H1 (cell line): ENCODE measurements at regions not wholly inside any gene's neighbourhood (a gene's known extent, or its start where the extent isn't known, plus 50 kb on each side); places are given as distances from the start of the nearest gene placed in this dataset.

ENCODE experiments used
- CTCF ChIA-PET: fragments of 300-600 bp; sonication (Branson Sonifier 250); formaldehyde crosslinking; loops from one replicate; lab custom pipeline; 2021; ENCODE audit not compliant: partially characterized antibody; lab: Charles Lee
- POLR2A ChIA-PET: fragments of 300-600 bp; sonication (Branson Sonifier 250); formaldehyde crosslinking; loops from one replicate; lab custom pipeline; 2021; ENCODE audit warnings: inconsistent platforms; ENCODE audit not compliant: partially characterized antibody; lab: Charles Lee
- DNase-seq, 2 experiments: peaks; one replicate each; pipeline versions ENCODE4 v3.0.0 to v3.0.0-alpha.2; 2010 to 2022; ENCODE audit warnings: low spot score in 2 of 2, low read depth in 1 of 2, mixed read lengths in 1 of 2
- FAIRE-seq: peaks from 2 replicates; lab custom pipeline; 2011; peaks lifted over from hg19 to GRCh38; lab: Jason Lieb, UNC
- H2AFZ ChIP-seq: 2 replicates; pipeline ENCODE4 v1.8.1; 2012; ENCODE audit warnings: low read length, inconsistent platforms
- H2AK5ac ChIP-seq: 2 replicates; pipeline ENCODE4 v1.6.1; 2013; ENCODE audit warnings: low read depth, low read length
- H2BK120ac ChIP-seq: replicated peaks from 2 replicates; pipeline ENCODE3; 2013; ENCODE audit warnings: low read depth, low read length, inconsistent platforms
- H2BK12ac ChIP-seq: 2 replicates; pipeline ENCODE4 v1.6.1; 2013; ENCODE audit warnings: low read depth, low read length
- H2BK15ac ChIP-seq: 2 replicates; pipeline ENCODE4 v1.6.1; 2013; ENCODE audit warnings: low read length
- H2BK20ac ChIP-seq: 2 replicates; pipeline ENCODE4 v1.6.1; 2013; ENCODE audit warnings: low read length
- H2BK5ac ChIP-seq: 2 replicates; pipeline ENCODE4 v1.6.1; 2013; ENCODE audit warnings: low read depth, low read length
- H3K14ac ChIP-seq: 2 replicates; pipeline ENCODE4 v1.6.1; 2013; ENCODE audit warnings: inconsistent platforms; ENCODE audit not compliant: insufficient read length
- H3K18ac ChIP-seq: 2 replicates; pipeline ENCODE4 v1.6.1; 2013; ENCODE audit warnings: low read length; ENCODE audit errors: extremely low read depth
- H3K23ac ChIP-seq: 2 replicates; pipeline ENCODE4 v1.6.1; 2013; ENCODE audit warnings: inconsistent platforms; ENCODE audit not compliant: insufficient read length
- H3K23me2 ChIP-seq: 2 replicates; pipeline ENCODE4 v1.6.1; 2013; ENCODE audit warnings: low read depth, low read length
- H3K27ac ChIP-seq: 2 replicates; pipeline ENCODE4 v1.6.1; 2011; ENCODE audit warnings: low read depth, low read length, inconsistent platforms
- H3K27me3 ChIP-seq, 4 experiments: replicated peaks in 1 of 4; 1 replicate in 1 of 4; 2 replicates in 3 of 4; pipeline versions ENCODE4 v1.6.1 to v1.8.1; 2011 to 2013; ENCODE audit warnings: low read length in 3 of 4, mild to moderate bottlenecking in 3 of 4, inconsistent platforms in 2 of 4, mixed read lengths in 2 of 4, moderate library complexity in 1 of 4; ENCODE audit not compliant: control insufficient read depth in 3 of 4, insufficient read depth in 3 of 4; ENCODE audit errors: extremely low read depth in 1 of 4
- H3K36me3 ChIP-seq, 4 experiments: 2 replicates each; pipeline versions ENCODE4 v1.6.1 to v1.8.1; 2011 to 2013; ENCODE audit warnings: mild to moderate bottlenecking in 4 of 4, low read length in 3 of 4, moderate library complexity in 2 of 4, control low read depth in 1 of 4, inconsistent platforms in 1 of 4; ENCODE audit not compliant: insufficient read depth in 4 of 4, control insufficient read depth in 2 of 4
- H3K4ac ChIP-seq: replicated peaks from 2 replicates; pipeline ENCODE3; 2013; ENCODE audit warnings: low read length, low read depth, mixed read lengths, inconsistent platforms; ENCODE audit not compliant: insufficient read length
- H3K4me1 ChIP-seq, 4 experiments: replicated peaks in 1 of 4; 1 replicate in 1 of 4; 2 replicates in 3 of 4; pipeline versions ENCODE4 v1.6.1 to v1.8.1; 2011 to 2013; ENCODE audit warnings: low read length in 3 of 4, inconsistent platforms in 2 of 4, mixed read lengths in 1 of 4; ENCODE audit not compliant: insufficient read depth in 4 of 4, control insufficient read depth in 3 of 4
- H3K4me2 ChIP-seq, 2 experiments: 2 replicates each; pipeline versions ENCODE4 v1.6.1 to v1.8.1; 2011 to 2013; ENCODE audit warnings: low read depth in 2 of 2, low read length in 2 of 2, control low read depth in 1 of 2, inconsistent platforms in 1 of 2, mild to moderate bottlenecking in 1 of 2; ENCODE audit not compliant: insufficient read depth in 1 of 2
- H3K4me3 ChIP-seq, 4 experiments: fragments of 200-600, 300-600 bp in 1 of 4; sonication (generic), shearing (Covaris generic), sonication (Bioruptor Twin) in 1 of 4; 2 replicates each; pipeline versions ENCODE4 v1.5.1 to v1.8.1; 2011 to 2016; ENCODE audit warnings: low read length in 4 of 4, low read depth in 3 of 4, control low read depth in 2 of 4, inconsistent platforms in 2 of 4, mild to moderate bottlenecking in 2 of 4, mixed read lengths in 1 of 4, moderate library complexity in 1 of 4; ENCODE audit not compliant: insufficient read depth in 2 of 4; ENCODE audit errors: extremely low read depth in 1 of 4
- H3K56ac ChIP-seq: replicated peaks from 2 replicates; pipeline ENCODE3; 2013; ENCODE audit warnings: low read depth, mild to moderate bottlenecking, mixed read lengths, low read length, inconsistent platforms; ENCODE audit not compliant: insufficient read length
- H3K79me1 ChIP-seq: 2 replicates; pipeline ENCODE4 v1.6.1; 2013; ENCODE audit warnings: low read depth, low read length, control low read depth
- H3K79me2 ChIP-seq, 2 experiments: 2 replicates each; pipeline versions ENCODE4 v1.6.1 to v1.8.1; 2012 to 2013; ENCODE audit warnings: low read length in 2 of 2, mild to moderate bottlenecking in 2 of 2, inconsistent platforms in 1 of 2; ENCODE audit not compliant: insufficient read depth in 2 of 2, control insufficient read depth in 1 of 2
- H3K9ac ChIP-seq, 4 experiments: replicated peaks in 1 of 4; 1 replicate in 1 of 4; 2 replicates in 3 of 4; pipeline versions ENCODE4 v1.6.1 to v1.8.1; 2011 to 2013; ENCODE audit warnings: low read depth in 3 of 4, low read length in 3 of 4, control low read depth in 2 of 4, mild to moderate bottlenecking in 2 of 4, moderate library complexity in 2 of 4, inconsistent platforms in 1 of 4; ENCODE audit errors: extremely low read depth in 1 of 4
- H3K9me3 ChIP-seq, 2 experiments: 2 replicates each; pipeline versions ENCODE4 v1.6.1 to v1.8.1; 2012 to 2013; ENCODE audit warnings: mild to moderate bottlenecking in 2 of 2, moderate library complexity in 2 of 2, control low read depth in 1 of 2, inconsistent platforms in 1 of 2, low read depth in 1 of 2, low read length in 1 of 2, mixed read lengths in 1 of 2; ENCODE audit not compliant: insufficient read depth in 2 of 2
- H4K20me1 ChIP-seq, 2 experiments: replicated peaks in 1 of 2; 2 replicates each; pipeline versions ENCODE3 to v1.8.1; 2011 to 2013; ENCODE audit warnings: inconsistent platforms in 2 of 2, low read length in 2 of 2, mild to moderate bottlenecking in 1 of 2; ENCODE audit not compliant: insufficient read depth in 2 of 2, control insufficient read depth in 1 of 2
- H4K5ac ChIP-seq: 2 replicates; pipeline ENCODE4 v1.6.1; 2013; ENCODE audit warnings: low read length, low read depth, mixed read lengths, inconsistent platforms; ENCODE audit not compliant: insufficient read length
- H4K8ac ChIP-seq: 2 replicates; pipeline ENCODE4 v1.8.0; 2013; ENCODE audit warnings: mild to moderate bottlenecking, moderate library complexity, low read length, inconsistent platforms; ENCODE audit not compliant: insufficient read depth; ENCODE audit errors: extremely low read depth
- H4K91ac ChIP-seq: replicated peaks from 2 replicates; pipeline ENCODE3; 2013; ENCODE audit warnings: low read length, mixed read lengths, inconsistent platforms; ENCODE audit not compliant: insufficient read length
- CBX8 ChIP-seq: fragments of 300-800, 300-1000 bp; sonication (generic); IDR thresholded peaks from 2 replicates; pipeline ENCODE4 v1.7.1; 2016; ENCODE audit warnings: low read depth, low read length, borderline replicate concordance
- EGR1 ChIP-seq: IDR thresholded peaks from 2 replicates; pipeline ENCODE4 v1.6.1; 2011; ENCODE audit warnings: low read depth, low read length, borderline replicate concordance
- RBBP5 ChIP-seq: IDR thresholded peaks from 2 replicates; pipeline ENCODE4 v1.7.1; 2012; ENCODE audit warnings: low read depth, mild to moderate bottlenecking, inconsistent platforms, low read length, moderate library complexity, borderline replicate concordance
- SUZ12 ChIP-seq: fragments of 200-600 bp; sonication (generic); IDR thresholded peaks from 2 replicates; pipeline ENCODE4 v1.6.1; 2012; ENCODE audit warnings: mild to moderate bottlenecking, inconsistent platforms, low read length, moderate library complexity, mixed read lengths
- WGBS, 2 experiments: shearing (Covaris generic) in 1 of 2; methylation state at CpG; one replicate each; pipeline versions ENCODE4 v1.1.6 to v1.1.7; 2013 to 2015; ENCODE audit warnings: low lambda C conversion rate in 2 of 2, mixed read lengths in 2 of 2, inconsistent platforms in 1 of 2, low coverage in 1 of 2, missing lambda C conversion rate in 1 of 2; ENCODE audit not compliant: insufficient replicate concordance in 2 of 2, insufficient coverage in 1 of 2, insufficient read length in 1 of 2; ENCODE audit errors: extremely low coverage in 1 of 2, missing lambda C conversion rate in 1 of 2; 5-methylcytosine and 5-hydroxymethylcytosine counted together

DNA sequence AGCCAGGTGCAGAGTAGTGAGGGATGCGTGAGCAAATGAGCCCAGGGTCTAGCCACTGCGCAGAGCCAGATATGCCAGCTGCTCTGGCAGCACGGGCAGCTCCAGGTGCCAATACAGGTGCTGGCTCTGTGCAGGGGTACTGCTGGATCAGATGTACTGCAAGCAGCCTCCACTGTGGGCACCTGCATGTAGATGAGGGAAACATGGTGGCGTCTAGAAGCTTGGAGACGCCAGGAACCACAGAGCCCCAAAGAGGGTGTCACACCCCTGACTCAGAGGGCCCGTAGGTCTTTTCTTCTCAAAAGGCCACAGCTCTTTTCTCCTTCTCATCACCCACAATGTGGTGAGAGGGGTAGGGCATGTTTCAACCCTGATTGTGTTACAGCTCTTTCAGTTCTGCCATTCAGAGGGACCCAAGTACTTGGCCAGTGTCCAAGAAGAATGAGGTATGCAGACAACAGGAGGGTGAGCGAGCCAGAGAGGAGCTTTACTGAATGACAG lies 244.4 kb upstream of the SLITRK1 start:
- Histone ChIP-seq H3K4ac (no peak overlapping the region), H4K20me1 (no peaks in the 10 kb centered on the region), H2BK5ac (no peak overlapping the region), H3K23ac (no peak overlapping the region), H3K14ac (no peak overlapping the region), H3K18ac (no peak overlapping the region), H4K8ac (no peak overlapping the region), H2BK20ac (no peak overlapping the region), H3K27me3 (no peaks in the 10 kb centered on the region), H2AFZ (no peak overlapping the region), H2AK5ac (no peak overlapping the region), H4K91ac (no peak overlapping the region), H2BK12ac (no peak overlapping the region), H3K79me1 (no peaks in the 10 kb centered on the region), H3K4me2 (no peak overlapping the region), H4K5ac (no peak overlapping the region), H3K36me3 (no peaks in the 10 kb centered on the region), H2BK120ac (no peak overlapping the region), H2BK15ac (no peak overlapping the region), H3K27ac (no peak overlapping the region), H3K4me3 (no peak overlapping the region), H3K9me3 (no peaks in the 10 kb centered on the region), H3K9ac (no peak overlapping the region), H3K79me2 (no peaks in the 10 kb centered on the region), H3K4me1 (no peaks in the 10 kb centered on the region), H3K23me2 (no peaks in the 10 kb centered on the region), H3K56ac (no peak overlapping the region)
- ChIA-PET CTCF (interaction anchor here (1.0 kb wide), 1 partner anchor 8 kb away, joined by 3 read pairs; no protein-coding TSS in a partner anchor), POLR2A (no interaction called here)
- TF ChIP-seq SUZ12 (no peak), EGR1 (no peak), CBX8 (no peak), RBBP5 (no peak)
- DNase-seq (no peak), FAIRE-seq (no peak)
- 73% methylated on average over 6 of the region's 7 CpGs; no CpG with 5 or more reads in 1 of the 2 experiments for WGBS, 2 experiments
